ENCODE measurements at regions not wholly inside any gene's neighbourhood (a gene's known extent, or its start where the extent isn't known, plus 50 kb on each side); places are given as distances from the start of the nearest gene placed in this dataset.
A peak's percentile ranks its signal among the peaks of the same experiment; 100 is the strongest.

DNA sequence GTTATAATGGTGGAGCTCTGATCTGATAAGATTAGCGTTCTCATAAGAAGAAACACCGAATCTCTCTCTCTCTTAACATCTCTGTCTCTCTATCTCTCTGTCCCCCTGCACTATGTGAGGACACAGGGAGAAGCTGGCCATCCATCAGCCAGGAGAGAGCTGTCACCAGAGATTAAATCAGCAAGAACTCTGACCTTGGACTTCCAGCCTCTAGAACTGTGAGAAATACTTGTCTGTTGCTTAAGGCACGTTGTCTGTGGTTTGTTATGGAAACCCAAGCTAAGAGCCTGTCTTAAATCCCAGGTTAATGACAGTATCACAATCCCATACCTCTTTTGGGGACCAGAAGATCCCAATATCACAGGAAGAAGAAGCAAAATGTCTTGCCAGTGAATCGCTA lies 132.0 kb upstream of the AKR1E2 start:
- TF ChIP-seq, protein P1, sequence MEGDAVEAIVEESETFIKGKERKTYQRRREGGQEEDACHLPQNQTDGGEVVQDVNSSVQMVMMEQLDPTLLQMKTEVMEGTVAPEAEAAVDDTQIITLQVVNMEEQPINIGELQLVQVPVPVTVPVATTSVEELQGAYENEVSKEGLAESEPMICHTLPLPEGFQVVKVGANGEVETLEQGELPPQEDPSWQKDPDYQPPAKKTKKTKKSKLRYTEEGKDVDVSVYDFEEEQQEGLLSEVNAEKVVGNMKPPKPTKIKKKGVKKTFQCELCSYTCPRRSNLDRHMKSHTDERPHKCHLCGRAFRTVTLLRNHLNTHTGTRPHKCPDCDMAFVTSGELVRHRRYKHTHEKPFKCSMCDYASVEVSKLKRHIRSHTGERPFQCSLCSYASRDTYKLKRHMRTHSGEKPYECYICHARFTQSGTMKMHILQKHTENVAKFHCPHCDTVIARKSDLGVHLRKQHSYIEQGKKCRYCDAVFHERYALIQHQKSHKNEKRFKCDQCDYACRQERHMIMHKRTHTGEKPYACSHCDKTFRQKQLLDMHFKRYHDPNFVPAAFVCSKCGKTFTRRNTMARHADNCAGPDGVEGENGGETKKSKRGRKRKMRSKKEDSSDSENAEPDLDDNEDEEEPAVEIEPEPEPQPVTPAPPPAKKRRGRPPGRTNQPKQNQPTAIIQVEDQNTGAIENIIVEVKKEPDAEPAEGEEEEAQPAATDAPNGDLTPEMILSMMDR (IDR thresholded peaks at IDR 0.05; ENCODE audit: insufficient read depth, low read length): no peak
- DNase-seq (ENCODE audit: low read depth): no peak
- no peak overlapping the region for H3K4me3 ChIP-seq (ENCODE audit: low read depth, low read length)

DNA sequence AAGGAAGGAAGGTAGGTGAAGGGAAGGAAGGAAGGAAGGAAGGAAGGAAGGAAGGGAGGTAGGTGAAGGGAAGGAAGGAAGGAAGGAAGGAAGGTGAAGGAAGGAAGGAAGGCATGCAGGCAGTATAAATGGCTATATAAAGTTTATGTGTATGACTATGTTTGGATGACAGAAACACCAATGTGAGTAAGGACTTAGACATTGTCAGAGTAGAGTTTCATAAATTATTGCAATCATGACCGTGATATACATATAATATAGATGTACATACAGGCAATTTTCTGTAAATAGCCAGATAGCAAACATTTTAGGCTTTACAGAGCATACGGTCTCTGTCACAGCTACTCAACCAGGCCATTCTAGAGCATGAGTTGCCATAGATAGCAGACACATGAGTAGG lies 133.8 kb upstream of the AKR1E2 start:
- TF ChIP-seq, protein P1 (IDR thresholded peaks at IDR 0.05; ENCODE audit: insufficient read depth, low read length): no peak

DNA sequence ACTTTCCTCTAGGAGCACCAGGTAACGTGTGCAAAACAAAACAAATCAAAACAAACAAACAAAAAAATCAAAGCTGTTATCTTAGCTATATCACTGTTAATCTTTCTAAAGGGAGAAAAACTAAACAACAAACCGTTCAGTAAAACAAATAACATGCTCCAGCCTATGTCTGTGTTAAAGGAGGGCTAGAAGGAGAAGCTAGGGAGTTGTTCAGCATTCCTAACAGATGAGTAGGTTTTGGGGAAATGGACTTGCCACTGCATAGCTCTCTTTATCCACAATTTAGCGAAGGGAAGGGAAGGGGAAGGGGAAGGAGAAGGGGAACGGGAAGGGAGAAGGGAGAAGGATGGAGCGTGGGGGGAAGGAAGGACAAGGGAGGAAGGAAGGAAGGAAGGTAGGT lies 134.2 kb upstream of the AKR1E2 start:
- TF ChIP-seq, protein P1 (IDR thresholded peaks at IDR 0.05; ENCODE audit: insufficient read depth, low read length): no peak
- no peak overlapping the region for H3K4me3 ChIP-seq (ENCODE audit: low read depth, low read length)
- DNase-seq (ENCODE audit: low read depth): peak; percentile 62

More for the DNA sequence above, 133.8 kb upstream of the AKR1E2 start:
- H3K4me3 ChIP-seq (ENCODE audit: low read depth, low read length): no peak overlapping the region
- no peak for DNase-seq (ENCODE audit: low read depth)

DNA sequence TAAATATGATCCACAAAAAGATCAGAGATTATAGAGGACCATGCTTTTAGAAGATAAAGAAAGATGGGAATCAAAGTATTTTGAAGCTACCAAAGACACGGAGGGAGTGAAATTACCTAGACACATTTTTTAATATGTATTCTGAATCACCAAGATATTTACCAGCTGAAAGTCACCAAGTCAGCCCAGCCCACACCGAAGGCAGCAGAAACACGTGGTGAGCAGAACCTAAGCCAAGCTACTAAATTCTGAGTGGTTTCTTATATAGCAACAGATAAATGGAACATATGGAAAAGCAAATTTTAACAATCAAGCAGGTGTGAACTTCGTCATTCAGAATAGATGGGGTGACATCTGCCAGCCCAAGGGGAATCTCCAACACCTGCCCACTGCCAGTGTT lies 134.7 kb upstream of the AKR1E2 start:
- DNase-seq (ENCODE audit: low read depth): no peak
- TF ChIP-seq, protein P1 (IDR thresholded peaks at IDR 0.05; ENCODE audit: insufficient read depth, low read length): no peak
- no peak overlapping the region for H3K4me3 ChIP-seq (ENCODE audit: low read depth, low read length)

DNA sequence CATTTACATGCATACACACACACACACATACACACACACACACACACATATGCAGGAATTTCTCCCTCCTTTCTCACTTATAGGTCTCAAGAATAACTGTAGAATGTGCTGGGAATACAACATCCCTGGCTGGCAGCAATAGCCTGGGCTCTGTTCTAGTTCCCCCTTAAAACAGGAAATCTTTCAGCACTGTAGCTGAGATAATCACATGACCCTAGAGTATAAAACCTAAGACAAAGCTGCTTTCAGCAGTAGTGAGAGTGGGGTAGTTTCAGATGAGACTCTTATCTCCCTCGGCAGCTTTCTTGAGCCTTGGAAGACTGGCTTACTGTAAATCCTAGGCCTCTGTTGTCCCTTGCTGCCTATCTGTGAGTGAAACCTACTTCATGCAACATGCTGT lies 137.4 kb upstream of the AKR1E2 start:
- no peak overlapping the region for H3K4me3 ChIP-seq (ENCODE audit: low read depth, low read length)
- TF ChIP-seq, protein P1 (IDR thresholded peaks at IDR 0.05; ENCODE audit: insufficient read depth, low read length): no peak
- DNase-seq (ENCODE audit: low read depth): no peak

DNA sequence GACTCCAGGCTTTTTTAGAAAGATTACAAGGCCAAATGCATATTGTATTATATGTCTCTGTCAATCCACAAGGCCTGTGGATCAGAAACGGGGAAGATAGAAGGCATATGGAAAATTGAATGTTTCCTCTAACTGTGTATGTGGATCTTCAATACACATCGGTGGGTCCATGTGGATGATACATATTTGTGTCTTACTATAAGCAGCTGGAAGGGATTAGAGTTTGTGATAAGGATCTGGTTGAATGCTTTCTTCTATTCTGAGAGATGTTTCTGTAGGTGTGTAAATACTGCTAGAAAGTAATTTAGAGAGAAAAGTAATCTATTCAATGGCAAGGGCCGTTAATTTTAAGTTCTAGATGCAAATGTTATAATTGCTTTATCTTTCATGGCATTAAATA lies 137.8 kb upstream of the AKR1E2 start:
- H3K4me3 ChIP-seq (ENCODE audit: low read depth, low read length): no peak overlapping the region
- no peak for DNase-seq (ENCODE audit: low read depth)
- TF ChIP-seq, protein P1 (IDR thresholded peaks at IDR 0.05; ENCODE audit: insufficient read depth, low read length): no peak

DNA sequence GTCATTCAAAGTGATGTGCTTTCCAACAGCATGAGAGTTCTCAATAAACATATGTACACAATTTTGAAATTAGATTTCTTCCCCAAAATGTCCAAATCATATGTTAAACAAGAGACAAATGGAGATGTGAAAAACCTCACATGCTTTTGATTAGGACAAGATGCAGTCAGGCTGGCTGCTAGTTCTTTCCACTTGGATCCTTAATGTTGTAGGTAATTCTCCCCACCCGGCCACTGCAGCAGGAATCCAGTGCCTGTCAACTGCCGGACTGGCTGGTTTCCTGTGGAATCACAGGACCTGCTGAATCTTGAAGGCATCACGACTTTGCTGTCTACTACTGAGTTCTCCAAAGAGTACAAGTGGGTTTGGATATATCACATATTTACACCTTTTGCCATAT lies 138.6 kb upstream of the AKR1E2 start:
- TF ChIP-seq, protein P1 (IDR thresholded peaks at IDR 0.05; ENCODE audit: insufficient read depth, low read length): no peak
- H3K4me3 ChIP-seq (ENCODE audit: low read depth, low read length): no peak overlapping the region
- DNase-seq (ENCODE audit: low read depth): no peak

Measured in fibroblast of the aortic adventitia (primary cell).